GM12878 (cell line): ENCODE measurements at regions not wholly inside any gene's neighbourhood (a gene's known extent, or its start where the extent isn't known, plus 50 kb on each side); places are given as distances from the start of the nearest gene placed in this dataset.

ENCODE experiments used
- CBX3 ChIP-seq: fragments of 200-600 bp; sonication (generic); IDR thresholded peaks from 2 replicates; pipeline ENCODE4 v1.6.1; 2016; ENCODE audit warnings: low read depth, borderline replicate concordance
- CEBPB ChIP-seq, 2 experiments: fragments of 150-350 bp in 1 of 2; IDR thresholded peaks; 2 replicates each; pipeline ENCODE4 v1.6.1; 2012 to 2014; ENCODE audit warnings: low read depth in 2 of 2, low read length in 2 of 2, borderline replicate concordance in 1 of 2, inconsistent platforms in 1 of 2
- FOXM1 ChIP-seq: IDR thresholded peaks from 2 replicates; pipeline ENCODE4 v1.6.1; 2012; ENCODE audit warnings: low read depth, mild to moderate bottlenecking, inconsistent platforms, low read length, moderate library complexity
- GABPA ChIP-seq: IDR thresholded peaks from 2 replicates; pipeline ENCODE4 v1.6.1; 2014; ENCODE audit warnings: antibody characterized with exemption, low read depth, mild to moderate bottlenecking, inconsistent platforms
- IRF3 ChIP-seq: fragments of 450-650 bp; IDR thresholded peaks from 2 replicates; pipeline ENCODE4 v1.6.1; 2014; ENCODE audit warnings: mild to moderate bottlenecking
- MYC ChIP-seq: IDR thresholded peaks from 2 replicates; pipeline ENCODE4 v1.6.1; 2011; ENCODE audit warnings: mild to moderate bottlenecking, low read length, moderate library complexity, inconsistent platforms; ENCODE audit not compliant: insufficient read depth, insufficient replicate concordance, insufficient read length, severe bottlenecking
- POLR2A ChIP-seq: IDR thresholded peaks from 2 replicates; pipeline ENCODE4 v1.6.1; 2011; ENCODE audit warnings: low read depth, mild to moderate bottlenecking, low read length
- POLR2AphosphoS5 ChIP-seq: IDR thresholded peaks from 2 replicates; pipeline ENCODE4 v1.6.1; 2011; ENCODE audit warnings: mild to moderate bottlenecking, low read length, inconsistent platforms
- POU2F2 ChIP-seq: IDR thresholded peaks from 3 replicates; pipeline ENCODE4 v1.6.1; 2011; ENCODE audit warnings: low read depth, mild to moderate bottlenecking, low read length, borderline replicate concordance
- SIN3A ChIP-seq: IDR thresholded peaks from 2 replicates; pipeline ENCODE4 v1.6.1; 2012; ENCODE audit warnings: low read depth, low read length, improper control_type of control experiment
- ZNF274 ChIP-seq: IDR thresholded peaks from one replicate; pipeline ENCODE4 v1.8.0; 2011; ENCODE audit not compliant: insufficient read length, insufficient read depth
- TF ChIP-seq, protein P1 (sequence below), 3 experiments: IDR thresholded peaks in 2 of 3; conservative IDR thresholded peaks in 1 of 3; 2 replicates each; pipeline ENCODE4 v1.5.1; 2011; ENCODE audit warnings: low read depth in 3 of 3, low read length in 3 of 3, mild to moderate bottlenecking in 3 of 3, control low read depth in 2 of 3, moderate library complexity in 2 of 3, inconsistent platforms in 1 of 3, mixed read lengths in 1 of 3; ENCODE audit not compliant: control insufficient read depth in 2 of 3, insufficient read depth in 1 of 3; ENCODE audit errors: extremely low read depth in 1 of 3
- TF ChIP-seq, protein P2 (sequence below): IDR thresholded peaks from 2 replicates; pipeline ENCODE4 v1.6.1; 2011; ENCODE audit warnings: low read depth, mild to moderate bottlenecking, low read length, moderate library complexity, borderline replicate concordance; ENCODE audit errors: extremely low read depth

DNA sequence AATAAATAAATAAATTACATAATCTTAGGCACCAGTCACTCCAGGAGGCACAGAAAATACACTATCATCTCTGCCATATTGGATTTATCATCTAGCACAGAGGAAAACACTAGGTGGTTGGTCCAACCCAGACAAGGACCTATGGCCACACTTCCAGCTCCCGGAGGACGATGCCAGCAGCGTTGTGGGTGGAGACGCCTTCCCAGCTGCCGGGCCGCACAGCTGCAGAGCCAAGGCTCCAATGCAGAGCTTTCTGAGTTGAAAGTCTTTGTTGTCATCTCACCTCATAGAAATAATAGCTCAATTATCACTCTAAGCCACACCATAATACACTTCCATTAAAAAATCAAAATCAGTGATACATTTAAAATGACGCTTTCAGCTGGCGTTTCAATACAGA is 457.1 kb upstream of the SALL3 start:
- no peak for TF ChIP-seq CBX3
- TF ChIP-seq, protein P1, sequence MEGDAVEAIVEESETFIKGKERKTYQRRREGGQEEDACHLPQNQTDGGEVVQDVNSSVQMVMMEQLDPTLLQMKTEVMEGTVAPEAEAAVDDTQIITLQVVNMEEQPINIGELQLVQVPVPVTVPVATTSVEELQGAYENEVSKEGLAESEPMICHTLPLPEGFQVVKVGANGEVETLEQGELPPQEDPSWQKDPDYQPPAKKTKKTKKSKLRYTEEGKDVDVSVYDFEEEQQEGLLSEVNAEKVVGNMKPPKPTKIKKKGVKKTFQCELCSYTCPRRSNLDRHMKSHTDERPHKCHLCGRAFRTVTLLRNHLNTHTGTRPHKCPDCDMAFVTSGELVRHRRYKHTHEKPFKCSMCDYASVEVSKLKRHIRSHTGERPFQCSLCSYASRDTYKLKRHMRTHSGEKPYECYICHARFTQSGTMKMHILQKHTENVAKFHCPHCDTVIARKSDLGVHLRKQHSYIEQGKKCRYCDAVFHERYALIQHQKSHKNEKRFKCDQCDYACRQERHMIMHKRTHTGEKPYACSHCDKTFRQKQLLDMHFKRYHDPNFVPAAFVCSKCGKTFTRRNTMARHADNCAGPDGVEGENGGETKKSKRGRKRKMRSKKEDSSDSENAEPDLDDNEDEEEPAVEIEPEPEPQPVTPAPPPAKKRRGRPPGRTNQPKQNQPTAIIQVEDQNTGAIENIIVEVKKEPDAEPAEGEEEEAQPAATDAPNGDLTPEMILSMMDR (IDR thresholded peaks at IDR 0.05 in 2 of 3, conservative IDR thresholded peaks at IDR 0.05 in 1 of 3; ENCODE audit: control insufficient read depth in 2 of 3, extremely low read depth in 1 of 3, insufficient read depth in 1 of 3, low read depth in 3 of 3, low read length in 3 of 3): no peak
- no peak for TF ChIP-seq ZNF274
- TF ChIP-seq CEBPB (IDR thresholded peaks at IDR 0.05; ENCODE audit: borderline replicate concordance in 1 of 2, low read depth in 2 of 2, low read length in 2 of 2): no peak
- TF ChIP-seq POLR2A: no peak
- TF ChIP-seq SIN3A: no peak
- TF ChIP-seq, protein P2, sequence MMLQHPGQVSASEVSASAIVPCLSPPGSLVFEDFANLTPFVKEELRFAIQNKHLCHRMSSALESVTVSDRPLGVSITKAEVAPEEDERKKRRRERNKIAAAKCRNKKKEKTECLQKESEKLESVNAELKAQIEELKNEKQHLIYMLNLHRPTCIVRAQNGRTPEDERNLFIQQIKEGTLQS: no peak
- no peak for TF ChIP-seq MYC
- TF ChIP-seq POU2F2: no peak
- TF ChIP-seq FOXM1: no peak
- TF ChIP-seq IRF3: no peak
- TF ChIP-seq POLR2AphosphoS5: no peak
- TF ChIP-seq GABPA: no peak
